ENCODE measurements at regions not wholly inside any gene's neighbourhood (a gene's known extent, or its start where the extent isn't known, plus 50 kb on each side); places are given as distances from the start of the nearest gene placed in this dataset.

- H3K36me3 ChIP-seq, result no peaks in the 10 kb centered on the region
- H3K27ac ChIP-seq, result no peak overlapping the region
- peaks cover 0 to 96% (median 0%) of the 10 kb centered on the region in 4 donors for H3K9me3 ChIP-seq
- no peak overlapping the region for H3K4me3 ChIP-seq
- no peak for DNase-seq (ENCODE audit: low spot score in 2 of 2)
- no peaks in the 10 kb centered on the region for H3K27me3 ChIP-seq
- TF ChIP-seq EP300 (IDR thresholded peaks at IDR 0.05), result no peak
- TF ChIP-seq POLR2A (IDR thresholded peaks at IDR 0.05), result no peak
- TF ChIP-seq CTCF (IDR thresholded peaks at IDR 0.05), result no peak
- no peaks in the 10 kb centered on the region for H3K4me1 ChIP-seq
- 77 to 78% methylated on average over 22 of the region's 22 CpGs for WGBS, 2 donors
Measured at GRCh38 chr12:34338751-34339150, 316.5 kb downstream of the ALG10 start.

GRCh38 chr12:34339922-34340321 lies 317.6 kb downstream of the ALG10 start:
- H3K4me1 ChIP-seq, result no peaks in the 10 kb centered on the region
- H3K27me3 ChIP-seq, result no peaks in the 10 kb centered on the region
- H3K9me3 ChIP-seq, result peaks cover 0 to 100% (median 0%) of the 10 kb centered on the region in 4 donors
- no peak for DNase-seq (ENCODE audit: low spot score in 2 of 2)
- H3K36me3 ChIP-seq, result no peaks in the 10 kb centered on the region
- no peak for TF ChIP-seq EP300 (IDR thresholded peaks at IDR 0.05)
- no peak for TF ChIP-seq CTCF (IDR thresholded peaks at IDR 0.05)
- TF ChIP-seq POLR2A (IDR thresholded peaks at IDR 0.05), result no peak
- WGBS, 2 donors, result 68 to 70% methylated on average over 26 of the region's 26 CpGs
- H3K27ac ChIP-seq, result no peak overlapping the region
- no peak overlapping the region for H3K4me3 ChIP-seq

- WGBS, 2 donors, result 53 to 55% methylated on average over 49 of the region's 49 CpGs
- H3K4me1 ChIP-seq, result no peaks in the 10 kb centered on the region
- DNase-seq (ENCODE audit: low spot score in 2 of 2), result no peak
- H3K27me3 ChIP-seq, result no peaks in the 10 kb centered on the region
- TF ChIP-seq POLR2A (IDR thresholded peaks at IDR 0.05) (no peak), CTCF (IDR thresholded peaks at IDR 0.05) (no peak), EP300 (IDR thresholded peaks at IDR 0.05) (no peak)
- no peak overlapping the region for H3K27ac ChIP-seq
- H3K4me3 ChIP-seq, result no peak overlapping the region
- H3K36me3 ChIP-seq, result no peaks in the 10 kb centered on the region
- H3K9me3 ChIP-seq, result peaks cover 0 to 100% (median 0%) of the 10 kb centered on the region in 4 donors
Measured at GRCh38 chr12:34340534-34341361, 318.5 kb downstream of the ALG10 start.

- no peak overlapping the region for H3K4me3 ChIP-seq
- TF ChIP-seq CTCF (IDR thresholded peaks at IDR 0.05) (no peak), EP300 (IDR thresholded peaks at IDR 0.05) (no peak), POLR2A (IDR thresholded peaks at IDR 0.05) (no peak)
- no peaks in the 10 kb centered on the region for H3K36me3 ChIP-seq
- WGBS, 2 donors, result 54 to 58% methylated on average over 21 of the region's 21 CpGs
- no peak overlapping the region for H3K27ac ChIP-seq
- no peaks in the 10 kb centered on the region for H3K27me3 ChIP-seq
- H3K4me1 ChIP-seq, result no peaks in the 10 kb centered on the region
- peaks cover 0 to 100% (median 0%) of the 10 kb centered on the region in 4 donors for H3K9me3 ChIP-seq
- no peak for DNase-seq (ENCODE audit: low spot score in 2 of 2)
Measured at GRCh38 chr12:34341362-34341733, 319.1 kb downstream of the ALG10 start.

- Histone ChIP-seq H3K4me1 (no peaks in the 10 kb centered on the region), H3K27me3 (no peaks in the 10 kb centered on the region), H3K27ac (no peak overlapping the region), H3K4me3 (no peak overlapping the region), H3K36me3 (no peaks in the 10 kb centered on the region), H3K9me3 (peaks cover 0 to 100% (median 0%) of the 10 kb centered on the region in 4 donors)
- DNase-seq (ENCODE audit: low spot score in 2 of 2), result no peak
- TF ChIP-seq CTCF (IDR thresholded peaks at IDR 0.05) (no peak), POLR2A (IDR thresholded peaks at IDR 0.05) (no peak), EP300 (IDR thresholded peaks at IDR 0.05) (no peak)
- 59 to 73% methylated on average over 19 to 21 of the region's 25 CpGs for WGBS, 2 donors
Measured at GRCh38 chr12:34342048-34342447, 319.8 kb downstream of the ALG10 start.
